ENCODE measurements at regions not wholly inside any gene's neighbourhood (a gene's known extent, or its start where the extent isn't known, plus 50 kb on each side); places are given as distances from the start of the nearest gene placed in this dataset.

DNA sequence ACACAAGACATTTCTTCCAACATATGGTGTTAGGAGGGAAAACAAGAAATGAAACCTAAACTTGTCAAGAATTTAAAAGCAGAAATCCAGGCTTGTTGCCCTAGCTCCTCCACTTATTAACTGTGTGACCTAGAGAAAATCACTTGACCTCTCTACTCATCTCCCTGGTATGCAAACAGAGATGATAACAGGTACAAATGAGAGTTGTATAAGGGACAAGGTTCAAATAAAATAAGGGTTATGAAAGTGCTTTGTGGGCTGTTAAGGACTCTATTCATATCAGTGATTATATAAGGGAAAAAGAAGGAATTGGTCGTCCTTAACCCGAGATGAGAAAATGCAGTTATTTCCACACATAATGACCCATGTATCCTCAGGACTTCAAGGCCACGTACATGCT is 372.7 kb upstream of the TENM4 start:
- Histone ChIP-seq H3K79me2 (ENCODE audit: insufficient read depth, low read length) (no peaks in the 10 kb centered on the region), H3K9ac (ENCODE audit: insufficient read depth, low read depth, low read length) (no peak overlapping the region), H3K4me1 (ENCODE audit: insufficient read depth, low read length) (no peaks in the 10 kb centered on the region), H3K9me3 (ENCODE audit: low read length) (peaks cover 23% of the 10 kb centered on the region), H3K4me2 (ENCODE audit: low read depth, low read length) (no peak overlapping the region), H3K27me3 (ENCODE audit: control insufficient read depth in 1 of 2, insufficient read depth in 2 of 2, low read length in 2 of 2) (no peaks in the 10 kb centered on the region), H2AFZ (ENCODE audit: low read length) (no peak overlapping the region), H3K27ac (ENCODE audit: extremely low read length, insufficient read depth, low read length) (no peak overlapping the region), H4K20me1 (ENCODE audit: insufficient read depth, low read length) (no peaks in the 10 kb centered on the region), H3K36me3 (replicated peaks in 1 of 2; ENCODE audit: control insufficient read depth in 1 of 2, insufficient read depth in 2 of 2, low read length in 2 of 2) (no peaks in the 10 kb centered on the region), H3K4me3 (replicated peaks in 1 of 3; ENCODE audit: insufficient read depth in 1 of 3, low read depth in 2 of 3, low read length in 3 of 3) (no peak overlapping the region)
- no peak for ATAC-seq
- ChIA-PET POLR2A (no interaction called here), CTCF (ENCODE audit: low intra/inter-chr PET ratio, low total read pairs) (no interaction called here)
- TF ChIP-seq U2AF1 (optimal IDR thresholded peaks at IDR 0.05; ENCODE audit: low read depth, low read length) (no peak), ZNF652 (CRISPR knock-in tag; IDR thresholded peaks at IDR 0.05; ENCODE audit: borderline replicate concordance, low read depth) (no peak), ATM (IDR thresholded peaks at IDR 0.05; ENCODE audit: borderline replicate concordance) (no peak), ZFY (CRISPR knock-in tag; IDR thresholded peaks at IDR 0.05) (no peak), ZNF816 (CRISPR knock-in tag; IDR thresholded peaks at IDR 0.05; ENCODE audit: borderline replicate concordance) (no peak), FOXP1 (IDR thresholded peaks at IDR 0.05) (no peak), FOXP1 (CRISPR knock-in tag; IDR thresholded peaks at IDR 0.05) (no peak), RBM39 (IDR thresholded peaks at IDR 0.05; ENCODE audit: low read depth, low read length, poor library complexity, severe bottlenecking) (no peak), TCF7 (IDR thresholded peaks at IDR 0.05; ENCODE audit: low read depth) (no peak), RBM22 (optimal IDR thresholded peaks at IDR 0.05; ENCODE audit: low read length) (no peak), ZNF263 (CRISPR knock-in tag; IDR thresholded peaks at IDR 0.05) (no peak), NR2F2 (IDR thresholded peaks at IDR 0.05; ENCODE audit: borderline replicate concordance, low read depth) (no peak), ZMAT3 (CRISPR knock-in tag; conservative IDR thresholded peaks at IDR 0.05) (no peak)
- TF ChIP-seq, protein P1, sequence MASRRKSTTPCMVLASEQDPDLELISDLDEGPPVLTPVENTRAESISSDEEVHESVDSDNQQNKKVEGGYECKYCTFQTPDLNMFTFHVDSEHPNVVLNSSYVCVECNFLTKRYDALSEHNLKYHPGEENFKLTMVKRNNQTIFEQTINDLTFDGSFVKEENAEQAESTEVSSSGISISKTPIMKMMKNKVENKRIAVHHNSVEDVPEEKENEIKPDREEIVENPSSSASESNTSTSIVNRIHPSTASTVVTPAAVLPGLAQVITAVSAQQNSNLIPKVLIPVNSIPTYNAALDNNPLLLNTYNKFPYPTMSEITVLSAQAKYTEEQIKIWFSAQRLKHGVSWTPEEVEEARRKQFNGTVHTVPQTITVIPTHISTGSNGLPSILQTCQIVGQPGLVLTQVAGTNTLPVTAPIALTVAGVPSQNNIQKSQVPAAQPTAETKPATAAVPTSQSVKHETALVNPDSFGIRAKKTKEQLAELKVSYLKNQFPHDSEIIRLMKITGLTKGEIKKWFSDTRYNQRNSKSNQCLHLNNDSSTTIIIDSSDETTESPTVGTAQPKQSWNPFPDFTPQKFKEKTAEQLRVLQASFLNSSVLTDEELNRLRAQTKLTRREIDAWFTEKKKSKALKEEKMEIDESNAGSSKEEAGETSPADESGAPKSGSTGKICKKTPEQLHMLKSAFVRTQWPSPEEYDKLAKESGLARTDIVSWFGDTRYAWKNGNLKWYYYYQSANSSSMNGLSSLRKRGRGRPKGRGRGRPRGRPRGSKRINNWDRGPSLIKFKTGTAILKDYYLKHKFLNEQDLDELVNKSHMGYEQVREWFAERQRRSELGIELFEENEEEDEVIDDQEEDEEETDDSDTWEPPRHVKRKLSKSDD (CRISPR knock-in tag; IDR thresholded peaks at IDR 0.05; ENCODE audit: low read depth): no peak
- no peak for FAIRE-seq
- WGBS (ENCODE audit: low lambda C conversion rate): 1% methylated on average over 3 of the region's 3 CpGs
- no peak for DNase-seq (ENCODE audit: low spot score)
- in situ Hi-C loops (cut with HindIII; ENCODE audit: extremely low pct_ligation_motif_present, low pct_unique_long_range_greater_than_20kb): no loop called here
- no TSS peak for BruUV-seq (replicated peaks)
- intact Hi-C loops (cut with micrococcal nuclease; ENCODE audit: unreplicated experiment): no loop called here
